HG02870 (cell line): ENCODE measurements at regions not wholly inside any gene's neighbourhood (a gene's known extent, or its start where the extent isn't known, plus 50 kb on each side); places are given as distances from the start of the nearest gene placed in this dataset.
A peak's percentile ranks its signal among the peaks of the same experiment; 100 is the strongest.

Experiments used
- ATAC-seq: cut with Tn5 transposase; IDR thresholded peaks from one replicate; pipeline ENCODE4 v1.9.1; 2021; ENCODE audit warnings: mild to moderate bottlenecking, moderate library complexity; ENCODE audit not compliant: unreplicated experiment

GRCh38 chr17:14838567-14838966 is 426.6 kb downstream of the PMP22 start:
- no peak for ATAC-seq

GRCh38 chr17:14833201-14833785 is 431.8 kb downstream of the PMP22 start:
- no peak for ATAC-seq

GRCh38 chr17:14831491-14831890 is 433.6 kb downstream of the PMP22 start:
- ATAC-seq, result no peak

GRCh38 chr17:14827396-14827919 is 437.7 kb downstream of the PMP22 start:
- no peak for ATAC-seq

- no peak for ATAC-seq
Observed at GRCh38 chr17:14826358-14826757, 438.8 kb downstream of the PMP22 start.

- ATAC-seq, result no peak
Observed at GRCh38 chr17:14818469-14818868, 446.7 kb downstream of the PMP22 start.

GRCh38 chr17:14815079-14815478 is 450.0 kb downstream of the PMP22 start:
- ATAC-seq, result no peak

- ATAC-seq, result no peak
Observed at GRCh38 chr17:14813649-14814370, 451.3 kb downstream of the PMP22 start.

GRCh38 chr17:14808425-14808824 is 456.7 kb downstream of the PMP22 start:
- no peak for ATAC-seq

GRCh38 chr17:14805348-14805747 is 459.8 kb downstream of the PMP22 start:
- no peak for ATAC-seq

GRCh38 chr17:14803826-14804225 is 461.3 kb downstream of the PMP22 start:
- ATAC-seq, result no peak

GRCh38 chr17:14797801-14798200 is 467.3 kb downstream of the PMP22 start:
- ATAC-seq, result no peak

- ATAC-seq, result no peak
Observed at GRCh38 chr17:14797021-14797420, 468.1 kb downstream of the PMP22 start.

GRCh38 chr17:14794961-14795360 is 470.2 kb downstream of the PMP22 start:
- ATAC-seq, result no peak

- ATAC-seq, result no peak
Observed at GRCh38 chr17:14793237-14793636, 471.9 kb downstream of the PMP22 start.

- ATAC-seq, result no peak
Observed at GRCh38 chr17:14792746-14793145, 472.4 kb downstream of the PMP22 start.

GRCh38 chr17:14791221-14791620 is 473.9 kb downstream of the PMP22 start:
- ATAC-seq, result no peak

GRCh38 chr17:14790521-14790920 is 474.6 kb downstream of the PMP22 start:
- no peak for ATAC-seq

GRCh38 chr17:14784997-14785696 is 480.0 kb downstream of the PMP22 start:
- ATAC-seq, result peak; percentile 85

GRCh38 chr17:14781123-14781522 is 480.2 kb downstream of the HS3ST3B1 start:
- ATAC-seq, result no peak

GRCh38 chr17:14780097-14780651 is 479.3 kb downstream of the HS3ST3B1 start:
- no peak for ATAC-seq

GRCh38 chr17:14779241-14779640 is 478.4 kb downstream of the HS3ST3B1 start:
- no peak for ATAC-seq
